Esophagus squamous epithelium (tissue), 5 donors: ENCODE measurements at regions not wholly inside any gene's neighbourhood (a gene's known extent, or its start where the extent isn't known, plus 50 kb on each side); places are given as distances from the start of the nearest gene placed in this dataset.

Experiments
- DNase-seq: peaks from one replicate; lab custom pipeline; 2025; lab: John Stamatoyannopoulos, UW
- H3K27ac ChIP-seq, 4 donors: fragments of 200-600 bp; sonication (generic); one replicate each; pipeline ENCODE4 v1.5.1; 2016 to 2019; ENCODE audit warnings: mild to moderate bottlenecking in 1 of 4
- H3K27me3 ChIP-seq, 4 donors: fragments of 200-600 bp; sonication (generic); 1 replicate in 3 of 4; 2 replicates in 1 of 4; pipeline versions ENCODE4 v1.5.1 to v1.6.0; 2017 to 2021; ENCODE audit warnings: antibody characterized with exemption in 1 of 4
- H3K36me3 ChIP-seq, 3 donors: fragments of 200-600 bp; sonication (generic); one replicate each; pipeline ENCODE4 v1.5.1; 2016 to 2019
- H3K4me1 ChIP-seq, 3 donors: fragments of 200-600 bp; sonication (generic); one replicate each; pipeline ENCODE4 v1.5.1; 2017 to 2019
- H3K4me3 ChIP-seq, 4 donors: fragments of 200-600 bp; sonication (generic); 1 replicate in 3 of 4; 2 replicates in 1 of 4; pipeline ENCODE4 v1.5.1; 2016 to 2019; ENCODE audit warnings: mild to moderate bottlenecking in 2 of 4, moderate library complexity in 1 of 4
- H3K9me3 ChIP-seq, 3 donors: fragments of 200-600 bp; sonication (generic); one replicate each; pipeline ENCODE4 v1.5.1; 2016 to 2019
- CTCF ChIP-seq, 6 experiments: fragments of 450-650 bp in 4 of 6; fragments of 200-600 bp in 2 of 6; sonication (generic) in 2 of 6; IDR thresholded peaks; one replicate each; pipeline ENCODE4 v1.5.1; 2016 to 2019; ENCODE audit warnings: antibody characterized with exemption in 6 of 6, mild to moderate bottlenecking in 4 of 6, moderate library complexity in 4 of 6
- POLR2A ChIP-seq, 4 donors: fragments of 450-650 bp; IDR thresholded peaks; one replicate each; pipeline ENCODE4 v1.6.1; 2017; ENCODE audit warnings: antibody characterized with exemption in 4 of 4, mild to moderate bottlenecking in 4 of 4, moderate library complexity in 3 of 4
- WGBS, 2 donors: methylation state at CpG; one replicate each; pipeline ENCODE4 v1.1.5; 2018; 5-methylcytosine and 5-hydroxymethylcytosine counted together
- intact Hi-C: fragments of 100-400 bp; cut with DNase I; formaldehyde crosslinking; loops from one replicate; pipeline ENCODE4 v1.15.0; 2022
- donor health status: DM: yes; HTN: yes; CAD: no.

- TF ChIP-seq POLR2A (IDR thresholded peaks at IDR 0.05): no peak
- TF ChIP-seq CTCF (IDR thresholded peaks at IDR 0.05): no peak
- 56 to 72% methylated on average over 7 of the region's 7 CpGs for WGBS, 2 donors
- Histone ChIP-seq H3K27ac (no peak overlapping the region), H3K4me1 (peaks cover 0 to 2% (median 1%) of the 10 kb centered on the region in 3 donors), H3K9me3 (no peaks in the 10 kb centered on the region), H3K27me3 (peaks cover 0 to 61% (median 0%) of the 10 kb centered on the region in 4 donors), H3K4me3 (no peak overlapping the region), H3K36me3 (no peaks in the 10 kb centered on the region)
- intact Hi-C loops: no loop called here
- no peak for DNase-seq
Observed at GRCh38 chr12:109653890-109654289, 59.7 kb upstream of the FAM222A start.

GRCh38 chr12:109654357-109654756 is 59.3 kb upstream of the FAM222A start:
- DNase-seq: no peak
- peaks cover 0 to 61% (median 0%) of the 10 kb centered on the region in 4 donors for H3K27me3 ChIP-seq
- H3K9me3 ChIP-seq: no peaks in the 10 kb centered on the region
- no peak overlapping the region for H3K4me3 ChIP-seq
- intact Hi-C loops: no loop called here
- no peaks in the 10 kb centered on the region for H3K4me1 ChIP-seq
- no peak overlapping the region for H3K27ac ChIP-seq
- no peak for TF ChIP-seq CTCF (IDR thresholded peaks at IDR 0.05)
- no peak for TF ChIP-seq POLR2A (IDR thresholded peaks at IDR 0.05)
- no peaks in the 10 kb centered on the region for H3K36me3 ChIP-seq
- WGBS, 2 donors: 79 to 93% methylated on average over 4 to 6 of the region's 13 CpGs

GRCh38 chr12:109655578-109655977 is 58.0 kb upstream of the FAM222A start:
- Histone ChIP-seq H3K27me3 (peaks cover 0 to 52% (median 0%) of the 10 kb centered on the region in 4 donors), H3K4me3 (no peak overlapping the region), H3K4me1 (no peaks in the 10 kb centered on the region), H3K36me3 (no peaks in the 10 kb centered on the region), H3K9me3 (no peaks in the 10 kb centered on the region), H3K27ac (no peak overlapping the region)
- intact Hi-C loops: no loop called here
- DNase-seq: no peak
- WGBS, 2 donors: 88 to 93% methylated on average over 1 to 2 of the region's 2 CpGs
- no peak for TF ChIP-seq CTCF (IDR thresholded peaks at IDR 0.05)
- no peak for TF ChIP-seq POLR2A (IDR thresholded peaks at IDR 0.05)

GRCh38 chr12:109656743-109657142 is 56.9 kb upstream of the FAM222A start:
- Histone ChIP-seq H3K36me3 (no peaks in the 10 kb centered on the region), H3K4me3 (no peak overlapping the region), H3K27me3 (peaks cover 0 to 41% (median 0%) of the 10 kb centered on the region in 4 donors), H3K27ac (no peak overlapping the region), H3K4me1 (no peaks in the 10 kb centered on the region), H3K9me3 (no peaks in the 10 kb centered on the region)
- 47% methylated on average over 3 of the region's 10 CpGs; no CpG with 5 or more reads in 1 of the 2 donors for WGBS, 2 donors
- no peak for DNase-seq
- intact Hi-C loops: no loop called here
- TF ChIP-seq POLR2A (IDR thresholded peaks at IDR 0.05) (no peak), CTCF (IDR thresholded peaks at IDR 0.05) (no peak)

- no peaks in the 10 kb centered on the region for H3K9me3 ChIP-seq
- TF ChIP-seq CTCF (IDR thresholded peaks at IDR 0.05) (no peak), POLR2A (IDR thresholded peaks at IDR 0.05) (no peak)
- 64 to 78% methylated on average over 7 of the region's 7 CpGs for WGBS, 2 donors
- intact Hi-C loops: no loop called here
- no peaks in the 10 kb centered on the region for H3K4me1 ChIP-seq
- DNase-seq: no peak
- no peaks in the 10 kb centered on the region for H3K36me3 ChIP-seq
- peaks cover 0 to 25% (median 0%) of the 10 kb centered on the region in 4 donors for H3K27me3 ChIP-seq
- no peak overlapping the region for H3K4me3 ChIP-seq
- H3K27ac ChIP-seq: no peak overlapping the region
Observed at GRCh38 chr12:109663795-109664194, 49.8 kb upstream of the FAM222A start.
